Spleen (tissue), 7 donors: ENCODE measurements at regions not wholly inside any gene's neighbourhood (a gene's known extent, or its start where the extent isn't known, plus 50 kb on each side); places are given as distances from the start of the nearest gene placed in this dataset.

Source experiments
- CTCF ChIP-seq, 11 experiments: fragments of 200-600 bp in 7 of 11; fragments of 450-650 bp in 4 of 11; sonication (generic) in 4 of 11; IDR thresholded peaks in 8 of 11; conservative IDR thresholded peaks in 3 of 11; 1 replicate in 7 of 11; 2 replicates in 4 of 11; pipeline versions ENCODE4 v1.4.0 to v1.8.0; 2016 to 2021; ENCODE audit warnings: antibody characterized with exemption in 11 of 11, inconsistent platforms in 4 of 11, mild to moderate bottlenecking in 1 of 11
- POLR2A ChIP-seq, 3 donors: fragments of 450-650 bp; IDR thresholded peaks; one replicate each; pipeline ENCODE4 v1.5.1; 2017; ENCODE audit warnings: antibody characterized with exemption in 3 of 3, mild to moderate bottlenecking in 1 of 3
- POLR2AphosphoS5 ChIP-seq, 3 donors: sonication (generic); formaldehyde crosslinking; IDR thresholded peaks; one replicate each; pipeline ENCODE4 v1.5.1; 2017; ENCODE audit warnings: antibody characterized with exemption in 3 of 3
- donor health status: DM: no; HTN: no; CAD: no; lungs with moderate emphysema.
- donor health status: DM: no; HTN: no; CAD: no.
- donor health status: DM: no; HTN: no; CAD: no.

GRCh38 chr18:24672165-24672941, 211.9 kb downstream of the HRH4 start:
- no peak for TF ChIP-seq POLR2AphosphoS5 (IDR thresholded peaks at IDR 0.05)
- TF ChIP-seq CTCF (IDR thresholded peaks at IDR 0.05 in 8 of 11, conservative IDR thresholded peaks at IDR 0.05 in 3 of 11): no peak
- TF ChIP-seq POLR2A (IDR thresholded peaks at IDR 0.05): no peak
